ENCODE measurements at regions not wholly inside any gene's neighbourhood (a gene's known extent, or its start where the extent isn't known, plus 50 kb on each side); places are given as distances from the start of the nearest gene placed in this dataset.

DNA sequence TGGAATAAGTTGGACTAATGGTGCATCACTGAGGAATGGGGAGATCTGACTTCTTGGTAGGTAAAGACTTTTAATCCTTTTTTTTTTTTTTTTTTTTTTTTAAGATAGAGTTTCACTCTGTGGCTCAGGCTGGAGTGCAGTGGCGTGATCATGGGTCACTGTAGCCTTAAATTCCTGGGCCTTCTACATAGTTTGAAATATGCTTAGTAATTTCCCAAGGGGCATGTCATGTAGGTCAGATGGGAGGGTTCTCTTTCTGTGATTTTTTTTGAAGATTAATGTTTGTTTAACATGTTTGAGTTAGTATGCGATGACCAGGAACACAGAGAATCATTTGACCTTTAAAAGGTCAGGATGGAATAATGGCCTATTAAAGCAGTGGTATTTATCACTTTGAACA is 129.1 kb downstream of the S1PR1 start (continued):
- TF ChIP-seq RBM39 (IDR thresholded peaks at IDR 0.05; ENCODE audit: low read depth, low read length, poor library complexity, severe bottlenecking) (no peak), HMGA1 (CRISPR knock-in tag; conservative IDR thresholded peaks at IDR 0.05) (no peak), ZNF235 (CRISPR knock-in tag; IDR thresholded peaks at IDR 0.05; ENCODE audit: borderline replicate concordance) (no peak)

DNA sequence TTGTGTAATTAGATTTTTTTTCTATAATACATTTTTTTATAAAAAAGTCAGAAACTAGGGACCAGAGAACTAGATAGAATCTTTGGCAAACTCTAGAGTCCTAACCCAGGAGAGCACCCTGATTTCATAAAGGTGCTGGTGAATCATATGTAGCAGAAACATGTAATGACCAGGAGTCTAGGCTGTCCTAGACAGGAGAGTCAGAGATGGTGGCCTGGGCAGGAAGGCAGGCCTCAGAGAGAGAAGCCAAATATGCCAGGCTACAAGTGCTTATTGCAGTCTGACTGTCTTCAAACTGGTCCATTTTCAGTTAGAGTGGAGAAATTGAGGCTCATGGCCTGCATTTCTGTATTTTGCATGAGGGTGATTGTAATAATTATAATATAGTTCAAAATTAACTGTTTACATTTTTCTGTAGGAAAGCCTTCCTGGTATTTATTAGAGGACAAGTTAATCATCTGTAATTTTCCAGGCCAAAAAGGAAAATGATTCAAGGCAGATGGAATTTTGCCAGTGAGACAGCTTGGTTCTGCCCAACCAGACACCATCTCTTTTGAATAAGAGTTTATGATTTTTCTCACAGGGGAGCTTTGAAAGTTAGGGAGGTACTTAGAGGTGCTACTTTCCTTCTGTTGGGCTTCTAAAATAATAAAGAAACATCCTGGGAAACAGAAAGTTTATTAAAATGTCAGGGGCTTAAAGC is 129.8 kb downstream of the S1PR1 start:
- no peaks in the 10 kb centered on the region for H3K4me1 ChIP-seq (ENCODE audit: insufficient read depth, low read length)
- H3K4me3 ChIP-seq (replicated peaks in 1 of 3; ENCODE audit: insufficient read depth in 1 of 3, low read depth in 2 of 3, low read length in 3 of 3): no peak overlapping the region
- H3K27ac ChIP-seq (ENCODE audit: extremely low read length, insufficient read depth, low read length): no peak overlapping the region
- no peaks in the 10 kb centered on the region for H3K27me3 ChIP-seq (ENCODE audit: control insufficient read depth in 1 of 2, insufficient read depth in 2 of 2, low read length in 2 of 2)
- H3K9ac ChIP-seq (ENCODE audit: insufficient read depth, low read depth, low read length): no peak overlapping the region
- DNase-seq (ENCODE audit: low spot score) (no peak), FAIRE-seq (no peak), ATAC-seq (no peak)
- ChIA-PET POLR2A (no interaction called here), CTCF (ENCODE audit: low intra/inter-chr PET ratio, low total read pairs) (no interaction called here)
- intact Hi-C loops (cut with micrococcal nuclease; ENCODE audit: unreplicated experiment) (no loop called here), in situ Hi-C loops (cut with HindIII; ENCODE audit: extremely low pct_ligation_motif_present, low pct_unique_long_range_greater_than_20kb) (no loop called here)
- H3K79me2 ChIP-seq (ENCODE audit: insufficient read depth, low read length): no peaks in the 10 kb centered on the region
- no peaks in the 10 kb centered on the region for H3K9me3 ChIP-seq (ENCODE audit: low read length)
- no peaks in the 10 kb centered on the region for H3K36me3 ChIP-seq (replicated peaks in 1 of 2; ENCODE audit: control insufficient read depth in 1 of 2, insufficient read depth in 2 of 2, low read length in 2 of 2)
- no TSS peak for BruUV-seq (replicated peaks)
- H2AFZ ChIP-seq (ENCODE audit: low read length): no peak overlapping the region
- no peaks in the 10 kb centered on the region for H4K20me1 ChIP-seq (ENCODE audit: insufficient read depth, low read length)
- no peak overlapping the region for H3K4me2 ChIP-seq (ENCODE audit: low read depth, low read length)
- TF ChIP-seq ZNF354B (CRISPR knock-in tag; IDR thresholded peaks at IDR 0.05): no peak
- TF ChIP-seq, protein P1, sequence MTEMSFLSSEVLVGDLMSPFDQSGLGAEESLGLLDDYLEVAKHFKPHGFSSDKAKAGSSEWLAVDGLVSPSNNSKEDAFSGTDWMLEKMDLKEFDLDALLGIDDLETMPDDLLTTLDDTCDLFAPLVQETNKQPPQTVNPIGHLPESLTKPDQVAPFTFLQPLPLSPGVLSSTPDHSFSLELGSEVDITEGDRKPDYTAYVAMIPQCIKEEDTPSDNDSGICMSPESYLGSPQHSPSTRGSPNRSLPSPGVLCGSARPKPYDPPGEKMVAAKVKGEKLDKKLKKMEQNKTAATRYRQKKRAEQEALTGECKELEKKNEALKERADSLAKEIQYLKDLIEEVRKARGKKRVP (CRISPR knock-in tag; IDR thresholded peaks at IDR 0.05): no peak
- no peak for TF ChIP-seq ZBTB1 (CRISPR knock-in tag; IDR thresholded peaks at IDR 0.05; ENCODE audit: borderline replicate concordance)
- TF ChIP-seq, protein P2, sequence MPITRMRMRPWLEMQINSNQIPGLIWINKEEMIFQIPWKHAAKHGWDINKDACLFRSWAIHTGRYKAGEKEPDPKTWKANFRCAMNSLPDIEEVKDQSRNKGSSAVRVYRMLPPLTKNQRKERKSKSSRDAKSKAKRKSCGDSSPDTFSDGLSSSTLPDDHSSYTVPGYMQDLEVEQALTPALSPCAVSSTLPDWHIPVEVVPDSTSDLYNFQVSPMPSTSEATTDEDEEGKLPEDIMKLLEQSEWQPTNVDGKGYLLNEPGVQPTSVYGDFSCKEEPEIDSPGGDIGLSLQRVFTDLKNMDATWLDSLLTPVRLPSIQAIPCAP (CRISPR knock-in tag; IDR thresholded peaks at IDR 0.05; ENCODE audit: low read depth): no peak
- TF ChIP-seq ZMYM2 (CRISPR knock-in tag; IDR thresholded peaks at IDR 0.05): no peak
- TF ChIP-seq ONECUT2 (CRISPR knock-in tag; IDR thresholded peaks at IDR 0.05): no peak

Measured in HepG2 (cell line).